GM23338 (cell line): ENCODE measurements at regions not wholly inside any gene's neighbourhood (a gene's known extent, or its start where the extent isn't known, plus 50 kb on each side); places are given as distances from the start of the nearest gene placed in this dataset.

ENCODE experiments used
- ATAC-seq: fragments of 200-7000 bp; cut with Tn5 transposase; 3 replicates; pipeline ENCODE4 v1.9.1; 2020
- DNase-seq: peaks from one replicate; pipeline ENCODE4 v3.0.0-alpha.2; 2015; ENCODE audit warnings: low spot score
- H2AFZ ChIP-seq: fragments of 200-600 bp; sonication (generic); 2 replicates; pipeline ENCODE4 v1.8.0; 2016; ENCODE audit warnings: antibody characterized with exemption, mild to moderate bottlenecking, moderate library complexity
- H3F3A ChIP-seq: fragments of 200-600 bp; sonication (generic); replicated peaks from 2 replicates; pipeline ENCODE4 v1.8.0; 2017; ENCODE audit warnings: antibody characterized with exemption, mixed run types, low read depth
- H3K27ac ChIP-seq: fragments of 200-600 bp; sonication (generic); 2 replicates; pipeline ENCODE4 v1.6.1; 2016; ENCODE audit warnings: low read depth
- H3K27me3 ChIP-seq: fragments of 200-600 bp; sonication (generic); 2 replicates; pipeline ENCODE4 v1.8.0; 2016; ENCODE audit warnings: mild to moderate bottlenecking, mixed run types, moderate library complexity; ENCODE audit not compliant: insufficient read depth
- H3K36me3 ChIP-seq: fragments of 200-600 bp; sonication (generic); 2 replicates; pipeline ENCODE4 v1.8.0; 2016; ENCODE audit warnings: mild to moderate bottlenecking; ENCODE audit not compliant: insufficient read depth
- H3K4me1 ChIP-seq: fragments of 200-600 bp; sonication (generic); 2 replicates; pipeline ENCODE4 v1.8.0; 2016; ENCODE audit warnings: mild to moderate bottlenecking, moderate library complexity; ENCODE audit not compliant: insufficient read depth
- H3K4me2 ChIP-seq: fragments of 200-600 bp; sonication (generic); 2 replicates; pipeline ENCODE4 v1.7.1; 2017; ENCODE audit warnings: mixed run types
- H3K4me3 ChIP-seq: fragments of 200-600 bp; sonication (generic); 2 replicates; pipeline ENCODE4 v1.6.1; 2016; ENCODE audit warnings: mixed run types
- H3K79me2 ChIP-seq: fragments of 200-600 bp; sonication (generic); replicated peaks from 2 replicates; pipeline ENCODE4 v1.8.0; 2017; ENCODE audit warnings: mild to moderate bottlenecking; ENCODE audit not compliant: insufficient read depth
- H3K9me2 ChIP-seq: fragments of 200-600 bp; sonication (generic); 2 replicates; pipeline ENCODE4 v1.8.0; 2017; ENCODE audit not compliant: insufficient read depth
- H4K20me1 ChIP-seq: fragments of 200-600 bp; sonication (generic); replicated peaks from 2 replicates; pipeline ENCODE4 v1.8.0; 2017; ENCODE audit warnings: mild to moderate bottlenecking; ENCODE audit not compliant: insufficient read depth
- H3K27ac Mint-ChIP-seq: 2 replicates; pipeline ENCODE4 v1.8.0; 2020; ENCODE audit warnings: inconsistent platforms, mild to moderate bottlenecking, moderate library complexity, mixed read lengths
- H3K27me3 Mint-ChIP-seq: 3 replicates; pipeline ENCODE4 v1.8.0; 2022; ENCODE audit warnings: low read depth, mild to moderate bottlenecking, moderate library complexity, mixed read lengths, inconsistent platforms; ENCODE audit not compliant: insufficient read depth, poor library complexity
- H3K36me3 Mint-ChIP-seq: 3 replicates; pipeline ENCODE4 v1.8.0; 2021; ENCODE audit warnings: low read depth, mild to moderate bottlenecking, inconsistent platforms, moderate library complexity, mixed read lengths
- H3K4me1 Mint-ChIP-seq: 3 replicates; pipeline ENCODE4 v1.8.0; 2020; ENCODE audit warnings: mild to moderate bottlenecking, inconsistent platforms, mixed read lengths
- H3K4me3 Mint-ChIP-seq: 3 replicates; pipeline ENCODE4 v1.8.0; 2021; ENCODE audit warnings: moderate library complexity, mild to moderate bottlenecking, inconsistent platforms, mixed read lengths
- H3K9me3 Mint-ChIP-seq: 3 replicates; pipeline ENCODE4 v1.8.0; 2020; ENCODE audit warnings: moderate library complexity, mild to moderate bottlenecking, inconsistent platforms, mixed read lengths
- CREB1 ChIP-seq: fragments of 250-450 bp; sonication (Bioruptor Pico); IDR thresholded peaks from 2 replicates; pipeline ENCODE4 v1.5.0; 2020; ENCODE audit warnings: low read depth, mild to moderate bottlenecking, moderate library complexity
- EZH2 ChIP-seq: fragments of 200-600 bp; sonication (generic); IDR thresholded peaks from one replicate; pipeline ENCODE4 v1.8.0; 2017; ENCODE audit warnings: antibody characterized with exemption, mild to moderate bottlenecking, low read depth; ENCODE audit not compliant: unreplicated experiment
- EZH2phosphoT487 ChIP-seq: fragments of 200-600 bp; sonication (generic); IDR thresholded peaks from one replicate; pipeline ENCODE4 v1.8.1; 2018; ENCODE audit warnings: antibody characterized with exemption; ENCODE audit not compliant: unreplicated experiment
- JUNB ChIP-seq: IDR thresholded peaks from one replicate; pipeline ENCODE4 v1.6.1; 2016; ENCODE audit warnings: antibody characterized with exemption; ENCODE audit not compliant: unreplicated experiment
- NANOG ChIP-seq: IDR thresholded peaks from 2 replicates; pipeline ENCODE4 v1.6.1; 2016; ENCODE audit warnings: antibody characterized with exemption, borderline replicate concordance
- ZNF114 ChIP-seq: fragments of 250-450 bp; sonication (Bioruptor Pico); IDR thresholded peaks from 2 replicates; pipeline ENCODE4 v1.5.0; 2020; ENCODE audit warnings: mild to moderate bottlenecking, moderate library complexity
- ZNF331 ChIP-seq: fragments of 250-450 bp; sonication (Bioruptor Pico); IDR thresholded peaks from 2 replicates; pipeline ENCODE4 v1.5.0; 2020; ENCODE audit warnings: low read depth, mild to moderate bottlenecking, moderate library complexity
- ZNF462 ChIP-seq: fragments of 250-450 bp; sonication (Bioruptor Pico); IDR thresholded peaks from 2 replicates; pipeline ENCODE4 v1.5.0; 2020; ENCODE audit warnings: mild to moderate bottlenecking, moderate library complexity
- TF ChIP-seq, protein P1 (sequence below), 2 experiments: fragments of 200-600 bp in 1 of 2; sonication (generic) in 1 of 2; conservative IDR thresholded peaks; 2 replicates each; pipeline versions ENCODE4 v1.5.1 to v1.6.1; 2016 to 2017; ENCODE audit warnings: antibody characterized with exemption in 2 of 2, low read depth in 2 of 2, mild to moderate bottlenecking in 2 of 2, moderate library complexity in 1 of 2
- TF ChIP-seq, protein P2 (sequence below): IDR thresholded peaks from one replicate; pipeline ENCODE4 v1.6.1; 2018; ENCODE audit warnings: antibody characterized with exemption; ENCODE audit not compliant: unreplicated experiment

GRCh38 chr11:36953976-36954375 lies 355.9 kb upstream of the RAG2 start:
- ATAC-seq, result no peak
- Histone ChIP-seq H3K79me2 (no peaks in the 10 kb centered on the region), H3K4me1 (no peaks in the 10 kb centered on the region), H3K27me3 (no peaks in the 10 kb centered on the region), H3K9me2 (no peaks in the 10 kb centered on the region), H3F3A (no peaks in the 10 kb centered on the region), H3K36me3 (no peaks in the 10 kb centered on the region), H2AFZ (no peak overlapping the region), H4K20me1 (no peaks in the 10 kb centered on the region), H3K27ac (no peak overlapping the region), H3K4me3 (no peak overlapping the region), H3K4me2 (no peak overlapping the region)
- no peak overlapping the region for H3K27ac Mint-ChIP-seq
- TF ChIP-seq ZNF114 (CRISPR knock-in tag), result no peak
- no peak for TF ChIP-seq NANOG
- no peak for TF ChIP-seq CREB1
- TF ChIP-seq, protein P1, sequence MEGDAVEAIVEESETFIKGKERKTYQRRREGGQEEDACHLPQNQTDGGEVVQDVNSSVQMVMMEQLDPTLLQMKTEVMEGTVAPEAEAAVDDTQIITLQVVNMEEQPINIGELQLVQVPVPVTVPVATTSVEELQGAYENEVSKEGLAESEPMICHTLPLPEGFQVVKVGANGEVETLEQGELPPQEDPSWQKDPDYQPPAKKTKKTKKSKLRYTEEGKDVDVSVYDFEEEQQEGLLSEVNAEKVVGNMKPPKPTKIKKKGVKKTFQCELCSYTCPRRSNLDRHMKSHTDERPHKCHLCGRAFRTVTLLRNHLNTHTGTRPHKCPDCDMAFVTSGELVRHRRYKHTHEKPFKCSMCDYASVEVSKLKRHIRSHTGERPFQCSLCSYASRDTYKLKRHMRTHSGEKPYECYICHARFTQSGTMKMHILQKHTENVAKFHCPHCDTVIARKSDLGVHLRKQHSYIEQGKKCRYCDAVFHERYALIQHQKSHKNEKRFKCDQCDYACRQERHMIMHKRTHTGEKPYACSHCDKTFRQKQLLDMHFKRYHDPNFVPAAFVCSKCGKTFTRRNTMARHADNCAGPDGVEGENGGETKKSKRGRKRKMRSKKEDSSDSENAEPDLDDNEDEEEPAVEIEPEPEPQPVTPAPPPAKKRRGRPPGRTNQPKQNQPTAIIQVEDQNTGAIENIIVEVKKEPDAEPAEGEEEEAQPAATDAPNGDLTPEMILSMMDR (conservative IDR thresholded peaks at IDR 0.05; ENCODE audit: low read depth in 2 of 2), result no peak
- TF ChIP-seq ZNF331 (CRISPR knock-in tag), result no peak
- no peak for TF ChIP-seq EZH2phosphoT487
- TF ChIP-seq JUNB, result no peak
- TF ChIP-seq EZH2, result no peak
- TF ChIP-seq, protein P2, sequence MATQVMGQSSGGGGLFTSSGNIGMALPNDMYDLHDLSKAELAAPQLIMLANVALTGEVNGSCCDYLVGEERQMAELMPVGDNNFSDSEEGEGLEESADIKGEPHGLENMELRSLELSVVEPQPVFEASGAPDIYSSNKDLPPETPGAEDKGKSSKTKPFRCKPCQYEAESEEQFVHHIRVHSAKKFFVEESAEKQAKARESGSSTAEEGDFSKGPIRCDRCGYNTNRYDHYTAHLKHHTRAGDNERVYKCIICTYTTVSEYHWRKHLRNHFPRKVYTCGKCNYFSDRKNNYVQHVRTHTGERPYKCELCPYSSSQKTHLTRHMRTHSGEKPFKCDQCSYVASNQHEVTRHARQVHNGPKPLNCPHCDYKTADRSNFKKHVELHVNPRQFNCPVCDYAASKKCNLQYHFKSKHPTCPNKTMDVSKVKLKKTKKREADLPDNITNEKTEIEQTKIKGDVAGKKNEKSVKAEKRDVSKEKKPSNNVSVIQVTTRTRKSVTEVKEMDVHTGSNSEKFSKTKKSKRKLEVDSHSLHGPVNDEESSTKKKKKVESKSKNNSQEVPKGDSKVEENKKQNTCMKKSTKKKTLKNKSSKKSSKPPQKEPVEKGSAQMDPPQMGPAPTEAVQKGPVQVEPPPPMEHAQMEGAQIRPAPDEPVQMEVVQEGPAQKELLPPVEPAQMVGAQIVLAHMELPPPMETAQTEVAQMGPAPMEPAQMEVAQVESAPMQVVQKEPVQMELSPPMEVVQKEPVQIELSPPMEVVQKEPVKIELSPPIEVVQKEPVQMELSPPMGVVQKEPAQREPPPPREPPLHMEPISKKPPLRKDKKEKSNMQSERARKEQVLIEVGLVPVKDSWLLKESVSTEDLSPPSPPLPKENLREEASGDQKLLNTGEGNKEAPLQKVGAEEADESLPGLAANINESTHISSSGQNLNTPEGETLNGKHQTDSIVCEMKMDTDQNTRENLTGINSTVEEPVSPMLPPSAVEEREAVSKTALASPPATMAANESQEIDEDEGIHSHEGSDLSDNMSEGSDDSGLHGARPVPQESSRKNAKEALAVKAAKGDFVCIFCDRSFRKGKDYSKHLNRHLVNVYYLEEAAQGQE, result no peak
- no peak for TF ChIP-seq ZNF462 (CRISPR knock-in tag)
- H3K4me1 Mint-ChIP-seq, result no peaks in the 10 kb centered on the region
- H3K4me3 Mint-ChIP-seq, result no peak overlapping the region
- no peaks in the 10 kb centered on the region for H3K27me3 Mint-ChIP-seq
- peaks cover 59% of the 10 kb centered on the region for H3K9me3 Mint-ChIP-seq
- peaks cover 20% of the 10 kb centered on the region for H3K36me3 Mint-ChIP-seq
- DNase-seq, result no peak
